CD1c-positive myeloid dendritic cell (primary cell): ENCODE measurements at regions not wholly inside any gene's neighbourhood (a gene's known extent, or its start where the extent isn't known, plus 50 kb on each side); places are given as distances from the start of the nearest gene placed in this dataset.
"Not testable (repeated sequence)": the region's sequence is repeated elsewhere in the genome, so short reads cannot be mapped to it uniquely, and the experiment has no call there.

Experiments used
- DNase-seq: peaks from one replicate; pipeline ENCODE4 v3.0.0-alpha.2; 2016; ENCODE audit errors: extremely low spot score

DNA sequence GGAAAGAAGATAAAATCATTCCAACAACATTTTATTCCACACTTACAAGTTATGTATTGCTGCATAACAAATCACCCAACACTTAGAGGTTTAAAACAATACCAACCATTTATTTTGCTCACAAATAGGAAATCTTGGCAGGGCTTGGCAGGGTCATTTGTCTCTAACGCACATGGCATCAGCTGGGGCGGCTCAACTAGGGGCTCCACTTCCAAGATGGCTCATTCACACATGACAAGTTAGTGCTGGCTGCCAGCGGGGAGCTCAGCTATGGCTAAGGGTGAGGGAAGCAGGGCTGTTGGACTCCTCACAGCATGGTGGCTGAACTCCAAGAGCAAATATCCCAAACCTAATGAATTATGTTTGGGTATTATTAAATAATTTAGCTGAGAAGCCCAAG lies 377.0 kb downstream of the ZNF674 start:
- DNase-seq = no peak

DNA sequence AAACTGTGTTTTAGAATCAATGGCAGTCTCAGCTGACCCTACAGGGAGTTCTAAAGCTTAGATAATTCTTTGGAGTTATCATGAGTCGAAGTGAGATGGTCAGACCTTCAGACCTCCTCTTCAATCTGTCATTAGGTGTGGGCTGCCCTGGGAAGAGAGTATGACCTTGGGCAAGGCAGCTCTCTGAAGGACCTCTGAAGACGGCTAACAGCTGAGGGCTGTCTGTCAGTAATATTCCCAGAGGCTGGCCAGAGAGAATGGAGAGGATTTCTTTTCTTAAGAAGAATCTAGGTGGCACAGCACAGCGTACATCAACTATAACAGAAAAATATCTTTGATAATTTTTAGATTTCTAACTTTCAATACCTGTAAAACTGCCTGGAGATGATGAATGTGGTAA lies 379.4 kb downstream of the ZNF674 start:
- DNase-seq = no peak

DNA sequence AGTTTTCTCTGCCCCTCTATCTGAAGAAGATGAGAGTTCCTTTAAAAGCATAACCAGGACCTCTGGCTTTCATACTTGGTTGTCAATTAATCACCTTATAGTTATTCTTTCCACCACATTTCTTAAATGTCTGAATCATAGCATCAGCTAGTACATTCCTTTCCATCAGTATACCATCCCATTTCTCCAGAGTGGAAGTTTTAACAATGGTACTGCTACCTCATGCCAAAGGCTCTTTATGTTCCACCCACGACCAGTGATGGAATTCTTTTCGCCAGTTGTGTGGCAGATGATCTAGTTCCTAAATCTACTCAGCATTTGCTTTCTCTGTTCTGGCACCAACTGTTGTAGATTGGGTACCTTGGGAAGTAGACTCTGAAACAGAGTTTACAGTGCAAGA lies 379.8 kb downstream of the ZNF674 start:
- DNase-seq = no peak

DNA sequence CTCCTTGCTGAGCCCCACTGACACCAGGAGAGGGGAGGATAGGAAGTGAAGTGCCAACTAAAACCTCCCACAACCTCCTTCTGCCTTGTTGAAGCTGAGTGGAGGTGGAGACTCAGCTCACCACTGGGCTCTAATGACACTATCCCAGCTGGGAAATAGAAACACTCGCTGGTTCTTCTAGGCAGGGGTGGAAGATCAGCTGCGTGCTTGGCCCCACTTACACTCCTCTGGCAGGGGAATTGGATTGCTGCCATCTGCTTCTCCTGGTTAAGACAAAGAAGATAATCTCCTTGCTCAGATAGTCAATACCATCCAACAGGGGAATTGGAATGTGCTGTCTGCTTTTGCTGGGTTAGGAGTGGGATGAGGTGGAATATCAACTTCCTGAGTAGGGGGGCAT lies 392.5 kb downstream of the ZNF674 start:
- DNase-seq = no peak

- DNase-seq = not testable (repeated sequence)
Observed at GRCh38 chrX:46151332-46151731, 393.9 kb downstream of the ZNF674 start.

- DNase-seq = no peak
Observed at GRCh38 chrX:46144566-46144965, 400.7 kb downstream of the ZNF674 start.

DNA sequence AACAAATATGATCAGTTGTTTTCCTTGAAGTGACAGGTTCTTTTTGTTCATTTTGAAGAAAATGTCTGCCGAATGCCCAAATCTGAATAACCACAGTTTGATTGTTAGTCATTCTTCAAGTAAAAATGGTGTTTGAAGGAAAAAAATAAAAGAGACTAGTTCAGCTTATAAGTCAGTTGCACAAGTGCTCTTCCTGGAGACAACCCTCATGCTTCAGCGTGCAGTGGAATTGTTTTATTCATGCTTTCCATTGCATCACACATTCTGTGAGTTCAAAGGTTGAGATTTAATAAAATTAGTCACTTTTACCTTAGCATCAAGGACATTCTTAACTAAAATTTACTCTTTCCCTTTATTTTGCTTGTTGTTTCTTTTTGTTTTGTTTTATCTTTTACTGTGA lies 404.9 kb downstream of the ZNF674 start:
- DNase-seq = no peak

DNA sequence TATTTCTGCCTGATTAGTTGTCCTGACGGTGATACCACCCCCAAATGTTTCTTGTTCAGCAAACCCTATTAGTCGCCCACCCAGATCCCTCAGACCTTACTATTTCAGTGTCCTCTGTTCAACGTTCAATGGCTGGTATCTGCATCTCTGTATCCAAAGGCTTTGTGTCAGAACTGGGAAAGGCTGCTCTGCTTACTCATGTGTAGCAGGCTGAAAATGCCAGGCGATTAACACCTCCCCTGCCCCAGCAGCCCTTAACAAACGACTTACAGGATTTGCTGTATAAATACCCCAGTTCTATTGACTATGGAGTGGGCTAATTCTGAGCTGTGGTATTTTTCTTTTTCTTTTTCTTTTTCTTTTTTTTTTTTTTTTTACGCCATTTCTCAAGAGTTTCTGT lies 415.0 kb downstream of the ZNF674 start:
- no peak for DNase-seq

DNA sequence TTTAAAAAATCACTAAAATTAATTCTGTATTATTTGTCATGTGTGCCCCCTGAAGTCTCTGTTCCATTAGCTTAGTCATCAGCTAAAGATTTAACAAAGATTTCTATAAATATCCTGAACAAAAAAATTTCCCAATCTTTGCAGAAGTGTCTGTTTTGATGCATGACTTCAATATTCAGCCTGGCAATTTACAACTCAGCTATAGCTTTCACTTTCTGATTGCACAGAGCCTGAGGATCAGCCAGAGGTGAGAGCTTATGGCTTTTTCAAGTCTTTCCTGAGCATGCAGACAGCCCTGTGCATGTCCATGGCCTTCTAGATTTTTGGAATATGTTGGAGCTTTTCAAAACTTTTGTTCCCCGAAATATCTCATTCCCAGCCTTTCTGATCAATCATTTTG lies 420.1 kb downstream of the ZNF674 start:
- no peak for DNase-seq

DNA sequence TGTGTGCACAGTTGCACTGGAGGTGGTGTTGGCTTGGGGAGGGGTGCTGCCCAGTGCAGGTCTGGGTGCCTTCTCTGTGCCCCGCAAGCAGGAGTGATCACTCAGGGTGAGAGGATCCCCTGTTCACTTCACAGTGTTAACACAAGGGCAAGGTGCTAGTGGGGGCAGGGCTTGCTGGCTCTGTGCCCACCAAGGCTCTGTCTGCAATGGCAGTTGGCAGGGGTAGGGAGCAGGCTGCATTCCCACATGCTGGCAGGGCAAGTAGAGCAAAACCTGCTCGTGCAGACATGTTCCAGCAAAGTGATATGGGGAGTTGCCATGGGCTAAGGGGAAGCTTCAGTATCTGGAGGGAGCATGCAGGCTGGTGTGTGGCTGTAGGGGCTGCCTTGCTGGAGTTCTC lies 428.0 kb downstream of the ZNF674 start:
- DNase-seq = no peak

DNA sequence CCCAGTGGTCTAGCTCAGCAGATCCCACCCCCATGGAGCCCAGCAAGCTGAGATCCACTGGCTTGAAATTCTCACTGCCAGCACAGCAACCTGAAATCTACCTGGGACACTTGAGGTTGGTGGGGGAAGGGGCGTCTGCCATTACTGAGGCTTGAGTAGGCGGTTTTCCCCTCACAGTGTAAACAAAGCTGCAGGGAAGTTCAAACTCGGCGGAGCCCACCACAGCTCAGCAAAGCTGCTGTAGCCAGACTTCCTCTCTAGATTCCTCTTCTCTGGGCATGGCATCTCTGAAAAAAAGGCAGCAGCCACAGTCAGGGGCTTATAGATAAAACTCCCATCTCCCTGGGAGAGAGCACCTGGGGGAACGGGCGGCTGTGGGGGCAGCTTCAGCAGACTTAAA lies 457.9 kb downstream of the ZNF674 start:
- DNase-seq = not testable (repeated sequence)

- DNase-seq = not testable (repeated sequence)
Observed at GRCh38 chrX:46080121-46080520, 465.1 kb downstream of the ZNF674 start.

DNA sequence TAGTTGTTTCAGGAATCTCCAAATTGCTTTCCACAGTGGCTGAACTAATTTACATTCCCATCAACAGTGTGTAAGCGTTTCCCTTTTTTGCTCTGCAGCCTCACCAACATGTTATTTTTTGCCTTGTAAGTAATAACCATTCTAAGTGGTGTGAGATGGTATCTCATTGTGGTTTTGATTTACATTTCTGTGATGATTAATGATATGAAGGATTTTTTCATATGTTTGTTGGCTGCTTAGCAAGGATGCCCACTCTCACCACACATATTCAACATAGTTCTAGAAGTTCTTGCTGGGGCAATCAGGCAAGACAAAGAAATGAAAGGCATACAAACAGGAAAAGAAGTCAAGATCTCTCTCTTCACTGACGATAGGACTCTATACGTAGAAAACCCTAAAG lies 472.4 kb downstream of the ZNF674 start:
- DNase-seq = no peak

DNA sequence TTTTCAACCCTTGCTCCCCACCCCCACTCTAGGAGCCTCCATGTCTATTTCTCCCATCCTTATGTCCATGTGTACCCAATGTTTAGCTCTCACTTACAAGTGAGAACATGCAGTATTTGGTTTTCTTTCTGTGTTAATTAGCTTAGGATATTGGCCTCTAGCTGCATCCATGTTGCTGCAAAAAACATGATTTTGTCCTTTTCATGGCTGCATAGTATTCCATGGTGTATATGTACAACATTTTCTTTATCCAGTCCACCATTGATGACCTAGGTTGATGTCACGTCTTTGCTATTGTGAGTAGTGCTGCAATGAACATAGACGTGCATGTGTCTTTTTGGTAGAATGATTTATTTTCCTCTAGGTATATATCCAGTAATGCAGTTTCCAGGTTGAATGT lies 472.8 kb downstream of the ZNF674 start:
- no peak for DNase-seq

GRCh38 chrX:46070421-46070820 lies 474.8 kb downstream of the ZNF674 start:
- no peak for DNase-seq

- DNase-seq = no peak
Observed at GRCh38 chrX:46059316-46059715, 485.9 kb downstream of the ZNF674 start.

GRCh38 chrX:46044486-46044885 lies 500.7 kb downstream of the ZNF674 start:
- no peak for DNase-seq

- DNase-seq = no peak
Observed at GRCh38 chrX:46040001-46040400, 505.2 kb downstream of the ZNF674 start.

DNA sequence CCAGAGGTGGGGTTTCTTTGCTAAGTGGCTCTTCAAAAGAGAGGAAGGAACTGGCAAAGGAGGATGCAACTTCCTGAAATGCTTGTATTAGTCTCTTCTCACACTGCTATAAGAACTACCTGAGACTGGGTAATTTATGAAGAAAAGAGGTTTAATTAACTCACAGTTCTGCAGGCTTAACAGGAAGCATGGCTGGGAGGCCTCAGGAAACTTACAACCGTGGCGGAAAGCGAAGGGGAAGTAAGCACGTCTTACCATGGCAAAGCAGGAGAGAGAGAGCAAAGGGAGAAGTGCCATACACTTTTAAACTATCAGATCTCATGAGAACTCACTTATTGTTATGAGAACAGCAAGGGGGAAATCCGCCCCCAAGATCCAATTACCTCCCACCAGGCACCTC lies 505.7 kb downstream of the ZNF674 start:
- no peak for DNase-seq

- DNase-seq = no peak
Observed at GRCh38 chrX:46036508-46036907, 508.7 kb downstream of the ZNF674 start.

DNA sequence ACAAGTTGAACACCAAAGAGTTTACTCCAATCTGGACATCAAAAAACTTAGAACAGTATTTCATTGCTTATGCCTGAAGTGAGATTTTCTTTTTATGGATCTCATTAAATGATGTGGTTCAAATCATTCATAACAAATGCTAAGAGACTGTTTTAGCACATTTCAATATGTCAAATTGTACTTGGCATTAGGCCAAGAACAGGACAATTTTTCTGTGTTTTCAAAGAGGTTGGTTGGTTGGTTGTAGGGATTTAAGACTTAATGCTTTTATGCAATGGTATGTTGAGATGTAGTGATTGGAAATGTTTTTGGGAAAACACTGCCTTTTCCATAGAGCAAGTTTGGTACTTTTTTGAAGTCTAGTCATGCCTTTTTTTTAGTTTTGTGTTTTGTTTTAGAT lies 510.4 kb downstream of the ZNF674 start:
- no peak for DNase-seq

GRCh38 chrX:46029777-46030176 lies 515.4 kb downstream of the ZNF674 start:
- no peak for DNase-seq

DNA sequence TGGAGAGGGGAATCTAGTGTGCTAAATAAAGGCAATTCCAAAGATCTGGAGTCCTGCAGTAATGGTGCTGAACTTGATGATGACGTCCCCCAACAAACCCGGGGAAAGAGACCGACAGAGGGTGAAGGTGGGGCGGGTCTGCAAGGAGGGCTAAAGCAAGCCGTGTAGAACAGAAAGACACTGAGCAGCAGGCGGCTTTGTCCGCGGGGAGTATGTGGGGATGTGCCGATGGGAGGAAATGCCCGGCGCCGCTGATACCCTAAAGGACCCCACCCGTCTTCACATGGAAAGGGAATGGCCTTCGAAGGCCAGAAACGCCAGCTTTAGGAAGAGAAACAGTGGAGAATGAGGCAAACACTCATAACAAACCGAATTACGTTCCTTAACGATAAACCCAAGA lies 528.9 kb downstream of the ZNF674 start:
- no peak for DNase-seq

DNA sequence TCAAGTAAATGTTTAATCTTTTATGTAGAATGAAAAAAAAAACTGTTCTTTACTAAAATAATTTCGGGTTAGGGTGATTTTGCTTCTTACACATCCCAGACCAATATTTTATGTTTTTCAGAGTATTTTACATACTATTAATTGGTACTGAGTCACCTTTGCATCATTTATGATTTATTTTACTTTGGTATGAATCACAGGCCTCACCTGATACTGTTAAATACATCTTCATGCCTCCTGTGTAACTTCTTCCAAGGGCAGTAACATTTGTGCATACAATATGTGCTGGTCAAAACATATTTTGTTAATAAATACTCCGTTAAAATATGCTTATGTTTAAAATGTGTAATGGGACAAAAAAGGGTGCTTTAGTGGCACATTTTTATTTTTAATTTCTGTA lies 529.6 kb downstream of the ZNF674 start:
- no peak for DNase-seq
